Type B pancreatic cell (in vitro differentiated cells): ENCODE measurements at regions not wholly inside any gene's neighbourhood (a gene's known extent, or its start where the extent isn't known, plus 50 kb on each side); places are given as distances from the start of the nearest gene placed in this dataset.

Source experiments
- DNase-seq: peaks from one replicate; pipeline ENCODE4 v3.0.0; 2021; ENCODE audit warnings: mixed read lengths; ENCODE audit not compliant: unreplicated experiment; ENCODE audit errors: extremely low spot score
- H3K27ac Mint-ChIP-seq: 2 replicates; pipeline ENCODE4 v1.8.0; 2021; ENCODE audit warnings: mild to moderate bottlenecking, mixed read lengths
- H3K27me3 Mint-ChIP-seq: 2 replicates; pipeline ENCODE4 v1.8.0; 2021; ENCODE audit warnings: mixed read lengths
- H3K36me3 Mint-ChIP-seq: 2 replicates; pipeline ENCODE4 v1.8.0; 2021; ENCODE audit warnings: mixed read lengths
- H3K4me1 Mint-ChIP-seq: one replicate; pipeline ENCODE4 v1.8.0; 2021; ENCODE audit warnings: mixed read lengths; ENCODE audit not compliant: unreplicated experiment
- H3K4me3 Mint-ChIP-seq: 2 replicates; pipeline ENCODE4 v1.8.0; 2021; ENCODE audit warnings: mild to moderate bottlenecking, mixed read lengths
- H3K9me3 Mint-ChIP-seq: 2 replicates; pipeline ENCODE4 v1.8.0; 2021; ENCODE audit warnings: mixed read lengths
- TF ChIP-seq, protein P1 (sequence below): fragments of 200-600 bp; sonication (generic); conservative IDR thresholded peaks from 2 replicates; pipeline ENCODE4 v1.5.0; 2021; ENCODE audit warnings: antibody characterized with exemption, mild to moderate bottlenecking

DNA sequence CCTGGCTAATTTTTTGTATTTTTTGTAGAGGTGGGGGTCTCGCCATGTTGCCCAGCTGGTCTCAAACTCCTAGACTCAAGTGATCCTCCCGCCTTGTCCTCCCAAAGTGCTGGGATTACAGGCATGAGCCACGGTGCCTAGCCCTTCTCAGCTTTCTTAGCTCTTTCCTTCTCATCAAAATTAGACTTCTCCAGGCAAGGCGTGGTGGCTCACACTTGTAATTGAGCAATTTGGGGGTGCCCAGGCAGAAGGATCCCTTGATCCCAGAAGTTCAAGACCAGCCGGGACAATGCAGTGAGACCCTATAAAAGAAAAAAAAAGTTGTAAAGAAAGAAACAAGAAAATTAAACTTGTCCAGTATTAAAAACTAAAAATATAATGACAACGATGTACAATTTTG, 112.6 kb upstream of the ERRFI1 start:
- DNase-seq: no peak

DNA sequence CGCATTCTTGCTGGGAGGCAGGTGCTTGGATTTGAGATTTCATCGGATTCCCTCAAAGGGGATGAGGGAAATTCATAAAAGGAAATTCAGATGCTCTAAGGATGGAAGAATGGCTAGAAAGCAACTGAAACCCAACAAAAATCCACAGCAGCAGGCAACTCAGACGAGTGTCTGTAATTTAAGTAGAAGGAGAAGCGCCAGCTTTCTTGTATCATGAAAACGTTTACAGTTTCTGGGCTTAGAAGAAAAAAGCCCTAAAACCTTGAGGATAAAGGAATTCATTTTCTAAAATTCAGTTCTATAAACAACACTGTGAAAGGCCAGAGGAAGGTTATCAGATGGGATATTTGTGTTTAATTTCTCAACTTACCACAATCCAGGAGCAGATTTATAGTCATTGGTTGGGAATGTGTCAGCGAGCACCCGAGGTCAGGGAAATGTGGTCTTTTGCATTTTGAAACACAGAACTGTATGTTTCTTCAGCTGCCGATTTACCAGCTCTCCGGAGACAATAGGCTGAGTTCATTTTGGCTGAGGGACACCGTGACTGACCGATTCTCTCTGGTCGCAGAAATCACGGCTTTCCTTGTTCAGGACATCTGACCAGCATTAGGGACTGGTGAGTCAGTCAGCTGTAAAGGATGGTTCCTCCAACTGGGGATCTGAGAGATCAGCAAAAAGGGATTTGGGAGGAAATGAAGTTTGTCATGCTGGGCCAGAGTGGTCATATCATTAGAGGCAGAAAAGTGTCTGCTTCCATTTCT, 111.6 kb upstream of the ERRFI1 start:
- no peaks in the 10 kb centered on the region for H3K27me3 Mint-ChIP-seq
- peak overlapping the region; percentile 69 for H3K27ac Mint-ChIP-seq
- TF ChIP-seq, protein P1, sequence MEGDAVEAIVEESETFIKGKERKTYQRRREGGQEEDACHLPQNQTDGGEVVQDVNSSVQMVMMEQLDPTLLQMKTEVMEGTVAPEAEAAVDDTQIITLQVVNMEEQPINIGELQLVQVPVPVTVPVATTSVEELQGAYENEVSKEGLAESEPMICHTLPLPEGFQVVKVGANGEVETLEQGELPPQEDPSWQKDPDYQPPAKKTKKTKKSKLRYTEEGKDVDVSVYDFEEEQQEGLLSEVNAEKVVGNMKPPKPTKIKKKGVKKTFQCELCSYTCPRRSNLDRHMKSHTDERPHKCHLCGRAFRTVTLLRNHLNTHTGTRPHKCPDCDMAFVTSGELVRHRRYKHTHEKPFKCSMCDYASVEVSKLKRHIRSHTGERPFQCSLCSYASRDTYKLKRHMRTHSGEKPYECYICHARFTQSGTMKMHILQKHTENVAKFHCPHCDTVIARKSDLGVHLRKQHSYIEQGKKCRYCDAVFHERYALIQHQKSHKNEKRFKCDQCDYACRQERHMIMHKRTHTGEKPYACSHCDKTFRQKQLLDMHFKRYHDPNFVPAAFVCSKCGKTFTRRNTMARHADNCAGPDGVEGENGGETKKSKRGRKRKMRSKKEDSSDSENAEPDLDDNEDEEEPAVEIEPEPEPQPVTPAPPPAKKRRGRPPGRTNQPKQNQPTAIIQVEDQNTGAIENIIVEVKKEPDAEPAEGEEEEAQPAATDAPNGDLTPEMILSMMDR: no peak
- no peak for DNase-seq
- no peaks in the 10 kb centered on the region for H3K9me3 Mint-ChIP-seq
- H3K4me3 Mint-ChIP-seq: peak overlapping the region; percentile 47
- H3K36me3 Mint-ChIP-seq: no peaks in the 10 kb centered on the region
- H3K4me1 Mint-ChIP-seq: peaks cover 28% of the 10 kb centered on the region

More for the DNA sequence above, 112.6 kb upstream of the ERRFI1 start:
- Mint-ChIP-seq H3K36me3 (no peaks in the 10 kb centered on the region), H3K4me3 (no peak overlapping the region), H3K27me3 (no peaks in the 10 kb centered on the region), H3K4me1 (peaks cover 37% of the 10 kb centered on the region), H3K27ac (no peak overlapping the region), H3K9me3 (no peaks in the 10 kb centered on the region)
- TF ChIP-seq, protein P1: no peak

DNA sequence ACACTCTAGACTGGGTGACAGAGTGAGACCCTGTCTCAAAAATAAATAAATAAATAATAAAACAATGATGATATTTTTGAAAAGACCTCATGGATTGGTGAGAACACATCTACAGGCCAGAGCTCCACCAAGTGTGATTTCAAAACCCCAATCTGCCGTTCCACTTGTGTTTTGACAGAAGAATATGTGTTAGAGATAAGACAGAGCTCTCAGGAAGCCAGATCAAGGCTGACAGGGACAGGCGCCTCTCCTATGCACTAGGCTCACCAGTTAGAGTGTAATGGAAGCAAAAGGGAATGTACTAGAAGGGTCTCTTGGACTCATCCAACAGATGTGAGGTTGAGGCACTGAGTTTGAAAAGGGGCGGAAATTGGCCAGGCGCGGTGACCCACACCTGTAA, 110.7 kb upstream of the ERRFI1 start:
- no peak for DNase-seq
- Mint-ChIP-seq H3K27ac (no peak overlapping the region), H3K4me3 (no peak overlapping the region), H3K4me1 (peaks cover 27% of the 10 kb centered on the region), H3K27me3 (no peaks in the 10 kb centered on the region), H3K36me3 (no peaks in the 10 kb centered on the region), H3K9me3 (no peaks in the 10 kb centered on the region)
- TF ChIP-seq, protein P1: no peak

GRCh38 chr1:8135250-8135649, 109.1 kb upstream of the ERRFI1 start:
- H3K36me3 Mint-ChIP-seq: no peaks in the 10 kb centered on the region
- no peak overlapping the region for H3K4me3 Mint-ChIP-seq
- peak overlapping the region; percentile 54 for H3K27ac Mint-ChIP-seq
- TF ChIP-seq, protein P1: no peak
- H3K27me3 Mint-ChIP-seq: no peaks in the 10 kb centered on the region
- no peaks in the 10 kb centered on the region for H3K9me3 Mint-ChIP-seq
- H3K4me1 Mint-ChIP-seq: peaks cover 27% of the 10 kb centered on the region
- DNase-seq: no peak

GRCh38 chr1:8134546-8135235, 108.6 kb upstream of the ERRFI1 start:
- Mint-ChIP-seq H3K9me3 (no peaks in the 10 kb centered on the region), H3K4me1 (peaks cover 27% of the 10 kb centered on the region), H3K27ac (peak overlapping the region; percentile 54), H3K36me3 (no peaks in the 10 kb centered on the region), H3K27me3 (no peaks in the 10 kb centered on the region), H3K4me3 (peak overlapping the region; percentile 26)
- TF ChIP-seq, protein P1: no peak
- no peak for DNase-seq
